ENCODE measurements at regions not wholly inside any gene's neighbourhood (a gene's known extent, or its start where the extent isn't known, plus 50 kb on each side); places are given as distances from the start of the nearest gene placed in this dataset.
"Not testable (repeated sequence)": the region's sequence is repeated elsewhere in the genome, so short reads cannot be mapped to it uniquely, and the experiment has no call there.

DNA sequence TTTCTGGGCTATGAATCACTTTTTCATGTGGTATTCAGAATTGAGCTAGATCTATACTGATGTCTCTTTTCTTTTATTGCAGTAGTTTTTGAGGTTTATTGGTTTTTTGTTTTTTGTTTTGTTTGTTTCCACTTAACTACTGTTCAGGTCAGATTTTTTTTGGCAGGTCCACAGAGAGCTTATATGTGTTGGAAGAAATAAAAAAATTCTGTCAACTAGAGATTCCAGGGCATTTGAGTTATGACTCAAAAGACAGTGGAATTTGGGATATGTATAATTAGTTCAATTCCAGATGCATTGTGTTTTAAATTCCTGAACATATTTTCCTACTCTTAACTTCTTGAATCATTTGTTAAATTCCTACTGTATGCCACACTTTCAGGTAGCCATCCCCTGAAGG, 727.2 kb downstream of the SI start:
- DNase-seq (ENCODE audit: missing footprints) (no peak), ATAC-seq (no peak)
- intact Hi-C loops (cut with DNase I), result no loop called here

DNA sequence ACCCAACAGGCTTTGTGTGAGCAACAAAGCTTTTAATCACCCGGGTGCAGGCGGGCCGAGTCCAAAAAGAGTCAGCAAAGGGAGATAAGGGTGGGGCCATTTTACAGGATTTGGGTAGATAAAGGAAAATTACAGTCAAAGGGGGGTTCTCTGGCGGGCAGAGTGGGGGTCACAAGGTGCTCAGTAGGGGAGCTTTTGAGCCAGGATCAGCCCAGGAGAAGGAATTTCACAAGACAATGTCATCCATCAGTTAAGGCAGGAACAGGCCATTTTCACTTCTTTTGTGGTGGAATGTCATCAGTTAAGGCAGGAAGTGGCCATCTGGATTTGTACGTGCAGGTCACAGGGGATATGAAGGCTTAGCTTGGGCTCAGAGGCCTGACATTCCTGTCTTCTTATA, 736.1 kb downstream of the SI start:
- intact Hi-C loops (cut with DNase I); DNase-seq (ENCODE audit: missing footprints); ATAC-seq: not testable (repeated sequence)

DNA sequence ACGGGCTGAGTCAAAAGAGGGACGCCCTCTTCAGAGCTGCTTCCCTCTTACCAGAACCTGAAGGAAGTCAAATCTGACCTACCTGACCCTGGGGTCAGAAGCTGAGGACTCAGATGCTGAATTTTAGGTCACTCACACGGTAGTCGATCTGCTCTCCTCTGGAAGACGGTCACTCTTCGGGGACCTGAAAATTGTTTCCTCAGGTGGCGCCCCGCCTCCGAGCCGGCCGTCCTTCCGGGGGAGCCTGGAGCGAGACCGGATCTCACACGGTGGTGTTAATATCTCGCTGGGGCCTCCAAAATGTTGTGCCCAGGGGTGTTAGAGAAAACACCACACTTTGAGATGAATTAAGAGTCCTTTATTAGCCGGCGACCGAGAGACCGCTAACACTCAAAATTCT, 737.2 kb downstream of the SI start:
- intact Hi-C loops (cut with DNase I), result no loop called here
- DNase-seq (ENCODE audit: missing footprints) (no peak), ATAC-seq (no peak)

DNA sequence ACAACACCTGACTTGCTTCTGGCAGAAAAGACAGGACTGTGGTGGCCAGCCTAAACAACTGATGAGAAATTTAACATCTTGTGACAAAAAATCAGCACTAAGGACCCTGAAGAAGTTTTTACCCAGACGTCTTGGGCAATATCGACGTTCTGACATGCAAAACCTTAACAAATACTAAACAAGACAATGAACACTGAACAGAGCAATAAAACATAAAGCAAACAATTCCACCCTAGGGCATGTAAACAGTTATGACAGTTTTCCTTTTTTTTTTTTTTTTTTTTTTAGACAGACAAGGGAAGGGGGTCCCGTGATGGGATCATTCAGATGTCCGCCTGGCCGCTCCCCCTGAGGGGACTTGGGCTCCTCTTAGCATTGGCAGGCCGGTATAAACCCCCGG, 738.0 kb downstream of the SI start:
- intact Hi-C loops (cut with DNase I), result no loop called here
- no peak for ATAC-seq
- no peak for DNase-seq (ENCODE audit: missing footprints)

DNA sequence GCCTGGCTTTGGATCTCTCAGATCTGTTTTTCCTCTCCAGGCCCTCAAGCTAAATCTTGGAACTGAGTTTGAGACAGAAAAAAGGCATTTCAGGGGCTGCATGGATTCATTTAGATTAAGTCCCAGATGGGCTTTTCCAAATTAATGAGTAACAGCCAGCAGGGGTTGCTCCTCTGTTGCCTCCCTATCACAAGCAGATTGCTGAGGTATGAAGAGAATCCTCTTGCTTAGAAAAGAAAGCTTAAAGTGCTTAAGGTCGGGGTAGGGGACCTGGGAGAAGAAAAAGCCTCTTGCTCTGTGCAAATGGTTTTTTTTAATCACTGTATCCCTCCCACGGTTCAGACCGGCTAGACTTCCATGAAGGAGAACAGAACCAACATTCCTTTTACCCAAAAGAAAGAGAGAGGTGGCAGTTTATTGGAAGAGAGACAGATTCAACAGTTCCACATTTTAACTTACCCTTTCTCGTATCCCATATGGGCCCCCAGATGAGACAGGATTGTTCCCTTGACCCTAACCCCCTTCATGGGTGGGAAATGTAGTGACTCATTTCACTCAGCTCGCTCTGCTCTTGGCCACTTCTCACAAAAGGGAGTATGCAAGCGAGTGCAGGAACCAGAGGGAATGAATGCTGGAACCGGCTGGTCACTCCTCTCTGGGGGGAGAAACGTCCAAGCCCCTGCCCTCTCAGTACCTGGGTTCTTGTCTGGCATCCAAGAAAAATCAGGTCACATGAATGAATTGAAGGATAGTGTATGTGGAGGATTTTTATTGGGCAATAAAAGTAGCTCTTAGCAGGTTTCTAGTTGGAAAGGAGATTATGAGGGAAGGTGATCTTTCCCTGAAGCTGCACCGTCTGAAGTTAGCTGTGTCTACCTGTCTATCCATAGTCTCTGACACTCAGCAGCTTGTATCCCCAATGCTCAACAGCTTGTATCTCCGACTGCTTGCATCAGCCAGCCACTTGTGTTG, 745.2 kb downstream of the SI start:
- intact Hi-C loops (cut with DNase I), result no loop called here
- DNase-seq (ENCODE audit: missing footprints) (no peak), ATAC-seq (no peak)

DNA sequence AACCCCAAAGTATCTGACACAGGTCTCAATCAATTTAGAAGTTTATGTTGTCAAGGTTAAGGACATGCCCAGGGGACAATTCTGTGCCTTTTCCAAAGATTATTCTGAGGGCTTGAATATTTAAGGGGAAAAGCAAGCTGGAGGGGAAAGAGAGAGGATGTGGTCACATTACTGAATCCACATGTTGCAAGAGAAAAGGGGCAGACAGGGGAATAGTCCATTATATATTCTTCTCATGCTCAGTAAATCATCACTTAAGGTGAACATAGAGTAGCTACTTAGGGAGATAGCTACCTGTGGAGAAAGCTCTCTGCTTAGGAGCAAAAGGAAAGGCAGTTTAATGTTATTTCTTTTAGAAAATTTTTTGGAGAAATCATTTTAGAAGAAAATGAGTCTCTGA, 751.6 kb downstream of the SI start:
- intact Hi-C loops (cut with DNase I), result no loop called here
- DNase-seq (ENCODE audit: missing footprints) (no peak), ATAC-seq (no peak)

DNA sequence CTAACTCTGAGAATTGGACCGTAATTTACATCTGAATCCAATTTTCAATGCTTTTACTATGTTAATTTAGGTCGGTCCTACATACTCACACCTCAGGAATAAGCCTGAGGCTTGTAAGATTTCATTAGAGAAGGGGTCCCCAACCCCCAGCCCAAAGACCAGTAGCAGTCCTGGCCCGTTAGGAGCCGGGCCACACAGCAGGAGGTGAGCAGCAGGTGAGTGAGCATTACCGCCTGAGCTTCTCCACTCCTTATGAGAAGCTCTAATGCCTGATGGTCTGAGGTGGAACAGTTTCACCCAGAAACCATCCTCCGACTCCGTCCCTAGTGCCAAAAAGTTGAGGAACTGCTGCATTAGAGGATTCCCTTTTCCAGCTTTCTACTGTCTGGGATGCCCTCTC, 757.3 kb downstream of the SI start:
- intact Hi-C loops (cut with DNase I), result no loop called here
- ATAC-seq (no peak), DNase-seq (ENCODE audit: missing footprints) (no peak)

DNA sequence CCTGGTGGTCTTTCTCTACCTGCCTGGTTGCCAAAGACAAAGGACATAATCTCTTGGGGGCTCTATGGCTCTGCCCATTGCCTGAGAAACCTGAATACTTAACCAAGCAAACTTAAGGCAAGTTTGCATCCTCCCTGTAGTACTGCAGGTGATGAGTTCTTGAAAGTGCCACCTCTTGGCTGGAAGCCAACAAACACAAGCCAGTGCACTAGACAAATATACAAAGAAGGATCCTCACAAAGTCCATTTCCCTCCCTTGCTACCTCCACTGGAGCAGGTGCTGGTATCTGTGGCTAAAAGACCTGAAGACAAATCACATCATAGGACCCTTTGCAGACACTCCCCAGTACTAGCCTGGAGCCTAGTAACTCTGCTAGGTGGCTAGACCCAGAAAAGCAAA, 772.3 kb downstream of the SI start:
- ATAC-seq, result no peak
- no peak for DNase-seq (ENCODE audit: missing footprints)
- intact Hi-C loops (cut with DNase I), result no loop called here

DNA sequence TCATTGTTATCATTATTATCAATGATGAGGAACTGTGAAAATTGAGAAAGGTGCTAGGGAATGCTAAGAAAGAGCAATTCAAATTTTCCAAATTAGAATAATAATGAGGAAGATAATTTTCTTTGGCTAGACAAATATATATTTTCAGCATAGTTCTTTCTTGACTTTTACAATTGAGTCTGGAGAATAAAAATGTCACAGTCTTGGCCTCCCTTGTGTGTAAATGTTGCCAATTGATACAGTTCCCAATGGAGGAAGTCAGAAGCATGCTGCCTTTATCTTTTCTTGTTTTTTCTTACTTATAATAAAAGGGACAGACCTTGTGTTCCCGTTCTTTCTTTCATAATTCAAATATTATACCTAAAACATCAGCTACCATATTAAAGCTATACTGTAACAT, 774.4 kb downstream of the SI start:
- ATAC-seq, result no peak
- intact Hi-C loops (cut with DNase I), result no loop called here
- DNase-seq (ENCODE audit: missing footprints), result no peak

DNA sequence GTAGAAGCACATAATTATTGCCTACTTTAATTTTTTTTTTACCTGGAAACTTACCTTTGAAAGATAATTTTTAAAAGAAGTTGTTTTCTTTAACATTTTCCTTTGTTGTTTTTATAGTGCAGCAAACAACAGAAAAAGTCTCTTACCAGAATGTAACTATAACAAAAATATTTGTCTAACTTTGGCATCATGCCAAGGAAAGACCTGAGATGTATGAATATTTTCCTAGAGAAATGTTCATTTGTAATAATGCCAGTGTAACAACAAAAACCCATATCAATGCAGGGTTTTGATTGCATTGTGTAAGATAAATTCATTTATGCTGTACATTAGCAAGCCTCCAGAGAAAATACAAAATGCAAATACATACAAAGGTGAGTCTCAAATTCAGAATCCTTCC, 775.7 kb downstream of the SI start:
- ATAC-seq (no peak), DNase-seq (ENCODE audit: missing footprints) (no peak)
- intact Hi-C loops (cut with DNase I), result no loop called here

DNA sequence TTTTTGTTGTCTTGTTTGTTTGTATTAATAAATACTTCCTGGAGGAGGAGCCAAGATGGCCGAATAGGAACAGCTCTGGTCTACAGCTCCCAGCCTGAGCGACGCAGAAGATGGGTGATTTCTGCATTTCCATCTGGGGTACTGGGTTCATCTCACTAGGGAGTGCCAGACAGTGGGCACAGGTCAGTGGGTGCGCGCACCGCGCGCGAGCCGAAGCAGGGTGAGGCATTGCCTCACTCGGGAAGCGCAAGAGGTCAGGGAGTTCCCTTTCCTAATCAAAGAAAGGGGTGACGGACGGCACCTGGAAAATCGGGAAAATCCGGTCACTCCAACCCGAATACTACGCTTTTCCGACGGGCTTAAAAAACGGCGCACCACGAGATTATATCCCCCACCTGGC, 786.8 kb downstream of the SI start:
- ATAC-seq; DNase-seq (ENCODE audit: missing footprints); intact Hi-C loops (cut with DNase I): not testable (repeated sequence)

DNA sequence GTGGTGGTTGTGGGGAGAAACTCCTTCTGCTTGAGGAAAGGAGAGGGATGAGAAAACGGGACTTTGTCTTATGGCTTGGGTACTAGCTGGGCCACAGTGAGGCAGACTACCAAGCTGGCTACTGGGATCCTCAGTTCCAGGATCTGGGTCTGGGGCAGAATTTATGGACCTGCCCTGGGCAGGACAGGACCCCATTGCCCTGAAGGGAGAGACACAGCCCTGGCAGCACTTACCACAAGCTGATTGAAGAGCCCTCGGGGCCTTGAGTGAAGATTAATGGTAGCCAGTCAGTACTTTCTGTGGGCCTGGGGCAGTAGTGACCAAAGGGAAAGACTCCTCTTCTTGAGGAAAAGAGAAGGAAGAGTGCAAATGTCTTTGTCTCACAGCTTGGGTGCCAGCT, 799.7 kb downstream of the SI start:
- intact Hi-C loops (cut with DNase I), result no loop called here
- ATAC-seq (no peak), DNase-seq (ENCODE audit: missing footprints) (no peak)

DNA sequence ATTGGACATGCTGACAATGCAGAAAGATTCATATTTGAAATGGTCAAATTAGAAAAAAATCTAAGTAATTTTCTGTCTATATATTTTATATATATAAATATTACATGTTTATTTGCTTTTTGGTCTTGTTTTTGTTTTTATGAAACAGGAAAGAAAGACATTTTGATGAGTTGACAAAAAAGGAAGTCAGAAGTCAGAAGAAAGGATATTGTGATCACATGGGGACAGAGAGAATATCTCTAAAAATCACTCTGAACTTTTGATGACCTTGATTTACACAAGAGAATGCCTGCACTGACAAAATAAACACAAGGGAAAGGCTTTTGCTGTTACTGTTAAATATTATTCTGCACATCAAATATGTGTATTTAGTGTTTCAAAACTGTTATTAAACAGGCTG, 811.2 kb downstream of the SI start:
- DNase-seq (ENCODE audit: missing footprints), result no peak
- no peak for ATAC-seq
- intact Hi-C loops (cut with DNase I), result no loop called here

DNA sequence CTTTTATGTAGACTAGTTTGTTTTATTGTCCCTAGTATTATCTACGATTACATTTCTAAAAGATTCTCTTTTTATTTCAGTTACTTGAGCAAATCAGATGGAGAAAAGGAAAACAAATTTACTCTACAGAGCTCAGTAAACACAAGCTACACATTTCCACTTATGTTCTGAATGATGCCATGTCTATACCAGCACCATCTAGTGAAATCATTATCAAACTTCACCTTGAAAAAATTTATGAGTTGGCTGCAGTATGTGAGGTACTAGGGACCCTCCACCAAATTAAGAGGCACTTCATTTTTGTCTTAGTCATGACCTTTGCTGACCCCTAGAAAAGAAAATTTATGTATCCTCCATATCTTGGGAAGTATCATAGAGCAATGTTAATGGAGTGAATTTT, 827.4 kb downstream of the SI start:
- ATAC-seq, result no peak
- intact Hi-C loops (cut with DNase I), result no loop called here

DNA sequence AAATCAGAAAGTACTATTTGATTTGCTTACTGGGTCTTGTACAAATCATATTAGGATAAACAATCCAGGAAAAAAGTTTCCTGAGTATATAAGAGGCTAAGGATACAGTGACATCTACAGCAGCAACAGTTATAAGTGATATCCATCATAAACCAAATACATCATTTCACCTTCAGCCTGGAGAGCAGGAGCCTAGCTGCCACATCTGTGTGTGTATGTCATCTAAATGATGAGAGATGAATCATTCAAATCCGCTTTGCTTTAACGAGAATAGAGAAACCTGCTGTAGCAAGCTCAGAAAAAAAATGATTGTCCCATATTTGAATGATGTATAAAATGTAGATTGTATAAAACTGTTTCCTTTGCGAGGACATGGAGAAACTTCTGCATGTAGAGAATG, 841.4 kb downstream of the SI start:
- ATAC-seq (no peak), DNase-seq (ENCODE audit: missing footprints) (no peak)
- intact Hi-C loops (cut with DNase I), result no loop called here

More for the DNA sequence above, 827.4 kb downstream of the SI start:
- no peak for DNase-seq (ENCODE audit: missing footprints)

DNA sequence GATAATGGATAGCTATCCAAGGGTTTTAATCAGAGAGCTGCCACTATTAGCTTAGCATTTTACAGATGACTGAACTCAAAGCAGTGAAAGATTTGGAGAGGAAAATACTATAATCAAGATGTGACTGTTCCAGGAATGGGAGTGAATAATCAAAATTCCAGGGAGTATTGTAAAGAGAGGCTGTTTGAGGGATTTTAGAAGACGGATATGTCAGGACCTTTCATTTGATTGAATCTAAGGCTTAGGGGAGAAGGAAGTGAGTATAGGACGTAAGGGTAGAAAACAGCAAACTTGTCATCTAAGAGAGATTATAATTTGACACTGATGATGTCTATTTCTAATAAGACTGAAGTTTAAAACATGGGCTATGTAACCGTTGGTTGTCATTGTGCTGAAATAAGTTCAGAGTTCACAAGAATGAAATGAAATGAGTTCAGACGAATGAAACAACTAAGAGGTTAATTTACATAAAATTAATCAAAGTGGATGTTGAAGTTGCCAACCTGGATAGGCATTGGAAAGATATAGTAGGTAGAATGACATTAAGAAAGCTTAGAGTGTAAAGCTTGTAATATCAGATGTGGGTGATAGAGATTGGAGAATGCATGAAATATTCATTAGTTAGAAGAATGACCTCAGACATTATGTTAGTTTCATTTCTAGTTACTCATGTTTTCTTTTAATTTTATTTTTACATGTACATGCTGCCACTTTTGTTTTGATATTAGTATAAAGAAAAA, 842.8 kb downstream of the SI start:
- intact Hi-C loops (cut with DNase I), result no loop called here
- DNase-seq (ENCODE audit: missing footprints) (no peak), ATAC-seq (no peak)

DNA sequence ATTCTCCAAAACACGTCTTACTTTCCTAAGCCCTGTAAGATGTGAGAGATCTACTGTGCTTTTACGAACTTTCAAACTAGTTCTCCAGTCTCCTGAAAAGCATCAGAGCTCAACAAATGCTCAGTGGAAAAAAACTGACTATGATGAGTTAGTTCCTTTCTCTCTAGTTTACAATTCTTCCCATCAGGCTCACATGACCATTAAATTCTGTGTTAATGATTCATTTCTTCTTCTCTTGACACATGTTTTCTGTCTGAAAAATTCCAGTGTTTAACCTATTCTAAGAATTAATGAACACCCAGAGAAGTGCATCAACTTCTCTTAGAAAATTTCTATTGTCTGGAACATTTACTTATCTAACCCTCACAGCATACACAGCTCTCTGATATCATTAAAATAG, 844.3 kb downstream of the SI start:
- DNase-seq (ENCODE audit: missing footprints) (no peak), ATAC-seq (no peak)
- intact Hi-C loops (cut with DNase I), result no loop called here

DNA sequence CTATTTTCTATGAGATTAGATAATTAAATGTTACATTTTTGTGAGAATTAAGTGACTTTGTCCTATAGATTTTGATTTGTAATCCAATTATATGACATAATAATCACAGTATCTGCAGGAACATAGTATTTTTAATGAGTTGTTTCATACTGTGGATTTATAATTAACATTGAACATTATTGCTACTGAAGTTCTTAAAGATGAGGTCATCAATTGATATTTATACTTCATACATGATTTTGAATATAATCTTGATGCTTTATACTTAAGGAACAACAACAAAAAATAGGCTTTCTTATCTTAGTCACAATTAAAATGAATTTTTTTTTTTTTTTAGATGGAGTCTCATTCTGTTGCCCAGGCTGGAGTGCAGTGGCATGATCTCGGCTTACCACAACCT, 846.6 kb downstream of the SI start:
- ATAC-seq (no peak), DNase-seq (ENCODE audit: missing footprints) (no peak)
- intact Hi-C loops (cut with DNase I), result no loop called here

DNA sequence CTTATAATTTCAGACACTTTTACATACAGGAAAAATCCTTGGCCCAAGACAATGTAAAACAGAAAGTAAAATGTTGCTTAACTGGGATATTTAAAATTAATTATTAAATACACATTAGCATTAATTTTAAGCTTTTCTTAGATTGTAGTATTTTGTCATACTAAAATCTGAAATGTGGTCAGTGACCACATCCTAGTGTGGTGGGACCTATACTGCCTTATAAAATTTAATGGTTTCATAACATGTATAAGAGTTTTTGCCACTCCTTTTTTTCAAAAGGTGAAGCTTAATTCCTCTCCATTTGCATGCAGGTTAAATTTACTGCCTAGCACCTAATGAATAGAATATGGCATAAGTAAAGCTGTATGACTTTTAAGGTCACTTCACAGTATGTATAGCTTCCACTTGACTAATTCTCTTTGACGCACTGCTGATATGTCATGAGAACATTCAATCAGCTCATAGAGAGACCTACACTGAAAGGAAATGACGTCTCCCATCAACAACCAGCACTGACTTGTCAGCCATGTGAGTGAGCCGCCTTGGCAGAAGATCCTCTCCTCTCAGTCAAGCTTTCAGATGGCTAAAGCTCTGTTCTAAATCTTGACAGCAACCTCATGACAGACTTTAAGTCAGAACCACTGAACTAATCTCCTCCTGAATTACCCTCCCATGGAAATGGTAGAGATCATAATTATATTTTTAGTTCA, 847.8 kb downstream of the SI start:
- ATAC-seq, result no peak
- intact Hi-C loops (cut with DNase I), result no loop called here
- no peak for DNase-seq (ENCODE audit: missing footprints)

DNA sequence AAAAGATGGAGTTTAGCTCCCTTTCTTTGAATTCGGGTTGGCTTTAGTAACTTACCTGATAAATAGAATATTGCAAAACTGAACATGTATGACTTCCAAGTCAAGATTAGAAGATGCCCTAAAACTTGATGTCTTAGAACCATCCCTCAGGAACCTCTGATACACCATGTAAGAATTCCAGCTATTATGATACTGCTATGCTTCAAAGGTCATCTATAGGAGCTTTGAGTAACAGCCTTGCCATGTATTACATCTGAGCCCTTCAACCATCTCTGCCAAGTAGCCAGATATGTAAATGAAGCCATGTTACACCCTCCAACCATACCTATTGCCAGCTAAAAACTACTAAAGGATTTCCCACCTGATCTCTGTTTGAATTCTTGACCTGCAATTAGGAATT, 854.2 kb downstream of the SI start:
- no peak for ATAC-seq
- DNase-seq (ENCODE audit: missing footprints), result no peak
- intact Hi-C loops (cut with DNase I), result no loop called here
